ENCODE measurements at regions not wholly inside any gene's neighbourhood (a gene's known extent, or its start where the extent isn't known, plus 50 kb on each side); places are given as distances from the start of the nearest gene placed in this dataset.
A peak's percentile ranks its signal among the peaks of the same experiment; 100 is the strongest.
"Not testable (repeated sequence)": the region's sequence is repeated elsewhere in the genome, so short reads cannot be mapped to it uniquely, and the experiment has no call there.

GRCh38 chr2:195356026-195356425 is 301.0 kb upstream of the SLC39A10 start:
- no peak for DNase-seq (ENCODE audit: low read depth)

GRCh38 chr2:195352581-195352980 is 304.4 kb upstream of the SLC39A10 start:
- DNase-seq (ENCODE audit: low read depth), result no peak

- no peak for DNase-seq (ENCODE audit: low read depth)
These were observed 313.0 kb upstream of the SLC39A10 start for GRCh38 chr2:195343942-195344530.

GRCh38 chr2:195343540-195343939 is 313.5 kb upstream of the SLC39A10 start:
- no peak for DNase-seq (ENCODE audit: low read depth)

GRCh38 chr2:195342061-195342460 is 315.0 kb upstream of the SLC39A10 start:
- no peak for DNase-seq (ENCODE audit: low read depth)

GRCh38 chr2:195338856-195339255 is 318.2 kb upstream of the SLC39A10 start:
- no peak for DNase-seq (ENCODE audit: low read depth)

GRCh38 chr2:195337597-195337996 is 319.4 kb upstream of the SLC39A10 start:
- DNase-seq (ENCODE audit: low read depth), result no peak

- no peak for DNase-seq (ENCODE audit: low read depth)
These were observed 323.2 kb upstream of the SLC39A10 start for GRCh38 chr2:195333869-195334268.

GRCh38 chr2:195331966-195332365 is 325.1 kb upstream of the SLC39A10 start:
- DNase-seq (ENCODE audit: low read depth), result no peak

- DNase-seq (ENCODE audit: low read depth), result no peak
These were observed 325.9 kb upstream of the SLC39A10 start for GRCh38 chr2:195331129-195331528.

GRCh38 chr2:195330513-195330956 is 326.5 kb upstream of the SLC39A10 start:
- no peak for DNase-seq (ENCODE audit: low read depth)

GRCh38 chr2:195329784-195330183 is 327.2 kb upstream of the SLC39A10 start:
- DNase-seq (ENCODE audit: low read depth), result not testable (repeated sequence)

GRCh38 chr2:195326537-195326936 is 330.5 kb upstream of the SLC39A10 start:
- no peak for DNase-seq (ENCODE audit: low read depth)

GRCh38 chr2:195322324-195322723 is 334.7 kb upstream of the SLC39A10 start:
- peak; percentile 5 for DNase-seq (ENCODE audit: low read depth)

GRCh38 chr2:195320413-195320973 is 336.5 kb upstream of the SLC39A10 start:
- DNase-seq (ENCODE audit: low read depth), result no peak

GRCh38 chr2:195319548-195320412 is 337.2 kb upstream of the SLC39A10 start:
- DNase-seq (ENCODE audit: low read depth), result no peak

- peak; percentile 51 for DNase-seq (ENCODE audit: low read depth)
These were observed 337.9 kb upstream of the SLC39A10 start for GRCh38 chr2:195319112-195319460.

- peak; percentile 13 for DNase-seq (ENCODE audit: low read depth)
These were observed 338.4 kb upstream of the SLC39A10 start for GRCh38 chr2:195318440-195319111.

GRCh38 chr2:195317550-195317949 is 339.5 kb upstream of the SLC39A10 start:
- DNase-seq (ENCODE audit: low read depth), result no peak

- DNase-seq (ENCODE audit: low read depth), result no peak
These were observed 340.5 kb upstream of the SLC39A10 start for GRCh38 chr2:195316486-195316885.

GRCh38 chr2:195313962-195314361 is 343.1 kb upstream of the SLC39A10 start:
- DNase-seq (ENCODE audit: low read depth), result no peak

GRCh38 chr2:195312662-195313061 is 344.4 kb upstream of the SLC39A10 start:
- DNase-seq (ENCODE audit: low read depth), result no peak

GRCh38 chr2:195308163-195308562 is 348.9 kb upstream of the SLC39A10 start:
- DNase-seq (ENCODE audit: low read depth), result no peak

Measured in fibroblast of the conjunctiva (primary cell).